GM23338 (cell line): ENCODE measurements at regions not wholly inside any gene's neighbourhood (a gene's known extent, or its start where the extent isn't known, plus 50 kb on each side); places are given as distances from the start of the nearest gene placed in this dataset.

Experiments used
- ATAC-seq: fragments of 200-7000 bp; cut with Tn5 transposase; 3 replicates; pipeline ENCODE4 v1.9.1; 2020
- DNase-seq: peaks from one replicate; pipeline ENCODE4 v3.0.0-alpha.2; 2015; ENCODE audit warnings: low spot score
- H2AFZ ChIP-seq: fragments of 200-600 bp; sonication (generic); 2 replicates; pipeline ENCODE4 v1.8.0; 2016; ENCODE audit warnings: antibody characterized with exemption, mild to moderate bottlenecking, moderate library complexity
- H3F3A ChIP-seq: fragments of 200-600 bp; sonication (generic); replicated peaks from 2 replicates; pipeline ENCODE4 v1.8.0; 2017; ENCODE audit warnings: antibody characterized with exemption, mixed run types, low read depth
- H3K27ac ChIP-seq: fragments of 200-600 bp; sonication (generic); 2 replicates; pipeline ENCODE4 v1.6.1; 2016; ENCODE audit warnings: low read depth
- H3K27me3 ChIP-seq: fragments of 200-600 bp; sonication (generic); 2 replicates; pipeline ENCODE4 v1.8.0; 2016; ENCODE audit warnings: mild to moderate bottlenecking, mixed run types, moderate library complexity; ENCODE audit not compliant: insufficient read depth
- H3K36me3 ChIP-seq: fragments of 200-600 bp; sonication (generic); 2 replicates; pipeline ENCODE4 v1.8.0; 2016; ENCODE audit warnings: mild to moderate bottlenecking; ENCODE audit not compliant: insufficient read depth
- H3K4me1 ChIP-seq: fragments of 200-600 bp; sonication (generic); 2 replicates; pipeline ENCODE4 v1.8.0; 2016; ENCODE audit warnings: mild to moderate bottlenecking, moderate library complexity; ENCODE audit not compliant: insufficient read depth
- H3K4me2 ChIP-seq: fragments of 200-600 bp; sonication (generic); 2 replicates; pipeline ENCODE4 v1.7.1; 2017; ENCODE audit warnings: mixed run types
- H3K4me3 ChIP-seq: fragments of 200-600 bp; sonication (generic); 2 replicates; pipeline ENCODE4 v1.6.1; 2016; ENCODE audit warnings: mixed run types
- H3K79me2 ChIP-seq: fragments of 200-600 bp; sonication (generic); replicated peaks from 2 replicates; pipeline ENCODE4 v1.8.0; 2017; ENCODE audit warnings: mild to moderate bottlenecking; ENCODE audit not compliant: insufficient read depth
- H3K9me2 ChIP-seq: fragments of 200-600 bp; sonication (generic); 2 replicates; pipeline ENCODE4 v1.8.0; 2017; ENCODE audit not compliant: insufficient read depth
- H4K20me1 ChIP-seq: fragments of 200-600 bp; sonication (generic); replicated peaks from 2 replicates; pipeline ENCODE4 v1.8.0; 2017; ENCODE audit warnings: mild to moderate bottlenecking; ENCODE audit not compliant: insufficient read depth
- H3K27ac Mint-ChIP-seq: 2 replicates; pipeline ENCODE4 v1.8.0; 2020; ENCODE audit warnings: inconsistent platforms, mild to moderate bottlenecking, moderate library complexity, mixed read lengths
- H3K27me3 Mint-ChIP-seq: 3 replicates; pipeline ENCODE4 v1.8.0; 2022; ENCODE audit warnings: low read depth, mild to moderate bottlenecking, moderate library complexity, mixed read lengths, inconsistent platforms; ENCODE audit not compliant: insufficient read depth, poor library complexity
- H3K36me3 Mint-ChIP-seq: 3 replicates; pipeline ENCODE4 v1.8.0; 2021; ENCODE audit warnings: low read depth, mild to moderate bottlenecking, inconsistent platforms, moderate library complexity, mixed read lengths
- H3K4me1 Mint-ChIP-seq: 3 replicates; pipeline ENCODE4 v1.8.0; 2020; ENCODE audit warnings: mild to moderate bottlenecking, inconsistent platforms, mixed read lengths
- H3K4me3 Mint-ChIP-seq: 3 replicates; pipeline ENCODE4 v1.8.0; 2021; ENCODE audit warnings: moderate library complexity, mild to moderate bottlenecking, inconsistent platforms, mixed read lengths
- H3K9me3 Mint-ChIP-seq: 3 replicates; pipeline ENCODE4 v1.8.0; 2020; ENCODE audit warnings: moderate library complexity, mild to moderate bottlenecking, inconsistent platforms, mixed read lengths
- CREB1 ChIP-seq: fragments of 250-450 bp; sonication (Bioruptor Pico); IDR thresholded peaks from 2 replicates; pipeline ENCODE4 v1.5.0; 2020; ENCODE audit warnings: low read depth, mild to moderate bottlenecking, moderate library complexity
- EZH2 ChIP-seq: fragments of 200-600 bp; sonication (generic); IDR thresholded peaks from one replicate; pipeline ENCODE4 v1.8.0; 2017; ENCODE audit warnings: antibody characterized with exemption, mild to moderate bottlenecking, low read depth; ENCODE audit not compliant: unreplicated experiment
- NANOG ChIP-seq: IDR thresholded peaks from 2 replicates; pipeline ENCODE4 v1.6.1; 2016; ENCODE audit warnings: antibody characterized with exemption, borderline replicate concordance
- ZNF114 ChIP-seq: fragments of 250-450 bp; sonication (Bioruptor Pico); IDR thresholded peaks from 2 replicates; pipeline ENCODE4 v1.5.0; 2020; ENCODE audit warnings: mild to moderate bottlenecking, moderate library complexity
- TF ChIP-seq, protein P1 (sequence below): fragments of 250-450 bp; sonication (Bioruptor Pico); IDR thresholded peaks from 2 replicates; pipeline ENCODE4 v1.5.0; 2020; ENCODE audit warnings: mild to moderate bottlenecking, moderate library complexity
- TF ChIP-seq, protein P2 (sequence below): IDR thresholded peaks from 2 replicates; pipeline ENCODE4 v1.6.1; 2016; ENCODE audit warnings: antibody characterized with exemption

DNA sequence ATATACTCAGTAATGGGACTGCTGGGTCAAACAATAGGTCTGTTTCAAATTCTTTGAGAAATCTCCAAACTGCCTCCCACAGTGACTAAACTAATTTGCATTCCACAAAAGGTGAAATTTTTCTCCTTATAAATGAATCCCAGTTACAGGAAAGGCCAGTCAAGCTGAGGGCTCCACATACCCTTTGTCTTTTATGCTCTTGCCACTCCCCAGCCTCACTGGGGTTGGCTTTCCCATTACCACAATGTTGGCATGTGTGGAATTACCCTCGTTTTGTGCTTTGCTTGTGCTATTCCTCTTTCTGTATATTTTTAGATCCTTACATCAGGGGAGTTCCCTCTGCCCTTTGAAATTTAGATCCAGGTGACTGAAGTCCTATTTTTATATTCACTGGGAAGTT lies 220.2 kb upstream of the LCORL start (continued):
- TF ChIP-seq, protein P1, sequence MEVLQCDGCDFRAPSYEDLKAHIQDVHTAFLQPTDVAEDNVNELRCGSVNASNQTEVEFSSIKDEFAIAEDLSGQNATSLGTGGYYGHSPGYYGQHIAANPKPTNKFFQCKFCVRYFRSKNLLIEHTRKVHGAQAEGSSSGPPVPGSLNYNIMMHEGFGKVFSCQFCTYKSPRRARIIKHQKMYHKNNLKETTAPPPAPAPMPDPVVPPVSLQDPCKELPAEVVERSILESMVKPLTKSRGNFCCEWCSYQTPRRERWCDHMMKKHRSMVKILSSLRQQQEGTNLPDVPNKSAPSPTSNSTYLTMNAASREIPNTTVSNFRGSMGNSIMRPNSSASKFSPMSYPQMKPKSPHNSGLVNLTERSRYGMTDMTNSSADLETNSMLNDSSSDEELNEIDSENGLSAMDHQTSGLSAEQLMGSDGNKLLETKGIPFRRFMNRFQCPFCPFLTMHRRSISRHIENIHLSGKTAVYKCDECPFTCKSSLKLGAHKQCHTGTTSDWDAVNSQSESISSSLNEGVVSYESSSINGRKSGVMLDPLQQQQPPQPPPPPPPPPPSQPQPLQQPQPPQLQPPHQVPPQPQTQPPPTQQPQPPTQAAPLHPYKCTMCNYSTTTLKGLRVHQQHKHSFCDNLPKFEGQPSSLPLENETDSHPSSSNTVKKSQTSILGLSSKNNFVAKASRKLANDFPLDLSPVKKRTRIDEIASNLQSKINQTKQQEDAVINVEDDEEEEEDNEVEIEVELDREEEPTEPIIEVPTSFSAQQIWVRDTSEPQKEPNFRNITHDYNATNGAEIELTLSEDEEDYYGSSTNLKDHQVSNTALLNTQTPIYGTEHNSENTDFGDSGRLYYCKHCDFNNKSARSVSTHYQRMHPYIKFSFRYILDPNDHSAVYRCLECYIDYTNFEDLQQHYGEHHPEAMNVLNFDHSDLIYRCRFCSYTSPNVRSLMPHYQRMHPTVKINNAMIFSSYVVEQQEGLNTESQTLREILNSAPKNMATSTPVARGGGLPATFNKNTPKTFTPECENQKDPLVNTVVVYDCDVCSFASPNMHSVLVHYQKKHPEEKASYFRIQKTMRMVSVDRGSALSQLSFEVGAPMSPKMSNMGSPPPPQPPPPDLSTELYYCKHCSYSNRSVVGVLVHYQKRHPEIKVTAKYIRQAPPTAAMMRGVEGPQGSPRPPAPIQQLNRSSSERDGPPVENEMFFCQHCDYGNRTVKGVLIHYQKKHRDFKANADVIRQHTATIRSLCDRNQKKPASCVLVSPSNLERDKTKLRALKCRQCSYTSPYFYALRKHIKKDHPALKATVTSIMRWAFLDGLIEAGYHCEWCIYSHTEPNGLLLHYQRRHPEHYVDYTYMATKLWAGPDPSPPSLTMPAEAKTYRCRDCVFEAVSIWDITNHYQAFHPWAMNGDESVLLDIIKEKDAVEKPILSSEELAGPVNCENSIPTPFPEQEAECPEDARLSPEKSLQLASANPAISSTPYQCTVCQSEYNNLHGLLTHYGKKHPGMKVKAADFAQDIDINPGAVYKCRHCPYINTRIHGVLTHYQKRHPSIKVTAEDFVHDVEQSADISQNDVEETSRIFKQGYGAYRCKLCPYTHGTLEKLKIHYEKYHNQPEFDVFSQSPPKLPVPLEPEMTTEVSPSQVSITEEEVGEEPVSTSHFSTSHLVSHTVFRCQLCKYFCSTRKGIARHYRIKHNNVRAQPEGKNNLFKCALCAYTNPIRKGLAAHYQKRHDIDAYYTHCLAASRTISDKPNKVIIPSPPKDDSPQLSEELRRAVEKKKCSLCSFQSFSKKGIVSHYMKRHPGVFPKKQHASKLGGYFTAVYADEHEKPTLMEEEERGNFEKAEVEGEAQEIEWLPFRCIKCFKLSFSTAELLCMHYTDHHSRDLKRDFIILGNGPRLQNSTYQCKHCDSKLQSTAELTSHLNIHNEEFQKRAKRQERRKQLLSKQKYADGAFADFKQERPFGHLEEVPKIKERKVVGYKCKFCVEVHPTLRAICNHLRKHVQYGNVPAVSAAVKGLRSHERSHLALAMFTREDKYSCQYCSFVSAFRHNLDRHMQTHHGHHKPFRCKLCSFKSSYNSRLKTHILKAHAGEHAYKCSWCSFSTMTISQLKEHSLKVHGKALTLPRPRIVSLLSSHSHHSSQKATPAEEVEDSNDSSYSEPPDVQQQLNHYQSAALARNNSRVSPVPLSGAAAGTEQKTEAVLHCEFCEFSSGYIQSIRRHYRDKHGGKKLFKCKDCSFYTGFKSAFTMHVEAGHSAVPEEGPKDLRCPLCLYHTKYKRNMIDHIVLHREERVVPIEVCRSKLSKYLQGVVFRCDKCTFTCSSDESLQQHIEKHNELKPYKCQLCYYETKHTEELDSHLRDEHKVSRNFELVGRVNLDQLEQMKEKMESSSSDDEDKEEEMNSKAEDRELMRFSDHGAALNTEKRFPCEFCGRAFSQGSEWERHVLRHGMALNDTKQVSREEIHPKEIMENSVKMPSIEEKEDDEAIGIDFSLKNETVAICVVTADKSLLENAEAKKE = no peak
- TF ChIP-seq EZH2 = no peak

DNA sequence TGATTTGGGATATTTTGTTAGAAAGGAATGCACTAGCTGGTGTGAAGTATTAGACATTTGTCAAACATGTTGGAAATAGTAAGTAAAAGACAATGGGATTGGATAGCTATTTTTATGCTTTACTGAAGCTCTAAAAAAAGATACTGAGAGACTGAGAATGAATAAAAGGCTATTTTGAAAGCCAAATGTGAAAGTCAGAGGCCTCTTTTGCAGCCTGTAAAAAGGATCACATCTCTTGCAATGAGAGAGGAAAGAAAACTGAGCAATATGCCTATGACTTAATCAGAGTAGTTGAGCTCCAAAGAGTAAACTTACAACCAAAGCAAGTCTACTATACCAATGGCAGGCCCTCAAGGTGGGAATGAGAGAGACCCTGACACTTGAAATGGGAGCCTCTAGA lies 212.6 kb upstream of the LCORL start:
- no peak overlapping the region for H3K27ac ChIP-seq
- H3K27ac Mint-ChIP-seq = no peak overlapping the region
- no peaks in the 10 kb centered on the region for H3K27me3 ChIP-seq
- no peaks in the 10 kb centered on the region for H3K4me1 Mint-ChIP-seq
- no peak overlapping the region for H3K4me2 ChIP-seq
- no peak overlapping the region for H2AFZ ChIP-seq
- peaks cover 8% of the 10 kb centered on the region; the same call in 1 of the 2 replicates for H3K9me2 ChIP-seq
- DNase-seq = no peak
- H3K36me3 Mint-ChIP-seq = peaks cover 11% of the 10 kb centered on the region; the same call in 1 of the 3 replicates
- no peaks in the 10 kb centered on the region for H3K4me1 ChIP-seq
- H3F3A ChIP-seq = no peaks in the 10 kb centered on the region
- H3K9me3 Mint-ChIP-seq = peaks cover 17% of the 10 kb centered on the region
- no peak overlapping the region for H3K4me3 Mint-ChIP-seq
- no peak for ATAC-seq
- H3K79me2 ChIP-seq = no peaks in the 10 kb centered on the region
- H3K27me3 Mint-ChIP-seq = peaks cover 2% of the 10 kb centered on the region
- H3K4me3 ChIP-seq = no peak overlapping the region
- no peaks in the 10 kb centered on the region for H3K36me3 ChIP-seq
- H4K20me1 ChIP-seq = no peaks in the 10 kb centered on the region
- TF ChIP-seq NANOG = no peak
- no peak for TF ChIP-seq CREB1 (CRISPR knock-in tag)
- TF ChIP-seq EZH2 = no peak
- TF ChIP-seq ZNF114 = no peak
- TF ChIP-seq, protein P1 = no peak
- TF ChIP-seq, protein P2, sequence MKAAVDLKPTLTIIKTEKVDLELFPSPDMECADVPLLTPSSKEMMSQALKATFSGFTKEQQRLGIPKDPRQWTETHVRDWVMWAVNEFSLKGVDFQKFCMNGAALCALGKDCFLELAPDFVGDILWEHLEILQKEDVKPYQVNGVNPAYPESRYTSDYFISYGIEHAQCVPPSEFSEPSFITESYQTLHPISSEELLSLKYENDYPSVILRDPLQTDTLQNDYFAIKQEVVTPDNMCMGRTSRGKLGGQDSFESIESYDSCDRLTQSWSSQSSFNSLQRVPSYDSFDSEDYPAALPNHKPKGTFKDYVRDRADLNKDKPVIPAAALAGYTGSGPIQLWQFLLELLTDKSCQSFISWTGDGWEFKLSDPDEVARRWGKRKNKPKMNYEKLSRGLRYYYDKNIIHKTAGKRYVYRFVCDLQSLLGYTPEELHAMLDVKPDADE = no peak
